RWPE2 (cell line): ENCODE measurements at regions not wholly inside any gene's neighbourhood (a gene's known extent, or its start where the extent isn't known, plus 50 kb on each side); places are given as distances from the start of the nearest gene placed in this dataset.

Experiments used
- ATAC-seq: fragments of 200-7000 bp; cut with Tn5 transposase; 3 replicates; pipeline ENCODE4 v1.9.1; 2021; ENCODE audit warnings: low read depth
- DNase-seq: peaks from one replicate; pipeline ENCODE4 v3.0.0-alpha.2; 2020; ENCODE audit warnings: low spot score
- H3K27ac ChIP-seq: fragments of 450-650 bp; 2 replicates; pipeline ENCODE4 v1.5.1; 2017; ENCODE audit warnings: mild to moderate bottlenecking; ENCODE audit not compliant: poor library complexity, severe bottlenecking
- H3K27me3 ChIP-seq: fragments of 250-450 bp; sonication (Bioruptor Pico); 2 replicates; pipeline ENCODE4 v1.5.1; 2021; ENCODE audit warnings: mild to moderate bottlenecking, moderate library complexity; ENCODE audit not compliant: insufficient read depth, poor library complexity, severe bottlenecking
- H3K36me3 ChIP-seq: fragments of 250-450 bp; sonication (Bioruptor Pico); 2 replicates; pipeline ENCODE4 v1.5.1; 2020; ENCODE audit warnings: low read depth, mild to moderate bottlenecking, moderate library complexity
- H3K4me1 ChIP-seq: fragments of 250-450 bp; sonication (Bioruptor Pico); 2 replicates; pipeline ENCODE4 v1.5.1; 2021; ENCODE audit warnings: mild to moderate bottlenecking, moderate library complexity; ENCODE audit not compliant: insufficient read depth, poor library complexity, severe bottlenecking
- H3K4me3 ChIP-seq: fragments of 250-450 bp; sonication (Bioruptor Pico); 2 replicates; pipeline ENCODE4 v1.5.1; 2021; ENCODE audit warnings: mild to moderate bottlenecking, moderate library complexity; ENCODE audit not compliant: severe bottlenecking
- H3K9me3 ChIP-seq: fragments of 250-450 bp; sonication (Bioruptor Pico); 2 replicates; pipeline ENCODE4 v1.5.1; 2021; ENCODE audit warnings: mild to moderate bottlenecking, moderate library complexity; ENCODE audit not compliant: severe bottlenecking
- TF ChIP-seq, protein P1 (sequence below): fragments of 450-650 bp; IDR thresholded peaks from one replicate; pipeline ENCODE4 v1.5.1; 2017; ENCODE audit warnings: mild to moderate bottlenecking, moderate library complexity; ENCODE audit not compliant: poor library complexity, severe bottlenecking

DNA sequence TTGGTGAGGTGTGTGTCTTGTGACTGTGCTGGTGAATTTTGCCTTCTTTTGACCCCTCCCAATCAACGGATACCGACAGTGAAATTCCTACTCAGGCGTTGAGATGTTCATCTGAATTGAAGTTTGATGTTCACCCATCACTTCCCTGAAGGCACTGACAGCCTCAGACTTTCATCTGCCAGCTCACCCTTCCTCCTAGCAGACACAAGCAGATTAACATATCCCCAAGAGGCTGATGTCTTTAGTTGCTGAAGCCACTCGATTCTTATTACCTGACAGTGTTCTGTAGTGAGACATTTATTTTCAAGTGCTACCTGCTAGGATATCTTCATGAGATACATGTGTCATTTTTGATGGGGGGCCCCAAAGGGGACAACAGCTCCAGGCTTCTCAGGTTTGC, 1330.1 kb upstream of the PIK3C3 start:
- no peaks in the 10 kb centered on the region for H3K27me3 ChIP-seq
- H3K4me3 ChIP-seq: no peak overlapping the region
- H3K4me1 ChIP-seq: no peaks in the 10 kb centered on the region
- no peak for ATAC-seq
- TF ChIP-seq, protein P1, sequence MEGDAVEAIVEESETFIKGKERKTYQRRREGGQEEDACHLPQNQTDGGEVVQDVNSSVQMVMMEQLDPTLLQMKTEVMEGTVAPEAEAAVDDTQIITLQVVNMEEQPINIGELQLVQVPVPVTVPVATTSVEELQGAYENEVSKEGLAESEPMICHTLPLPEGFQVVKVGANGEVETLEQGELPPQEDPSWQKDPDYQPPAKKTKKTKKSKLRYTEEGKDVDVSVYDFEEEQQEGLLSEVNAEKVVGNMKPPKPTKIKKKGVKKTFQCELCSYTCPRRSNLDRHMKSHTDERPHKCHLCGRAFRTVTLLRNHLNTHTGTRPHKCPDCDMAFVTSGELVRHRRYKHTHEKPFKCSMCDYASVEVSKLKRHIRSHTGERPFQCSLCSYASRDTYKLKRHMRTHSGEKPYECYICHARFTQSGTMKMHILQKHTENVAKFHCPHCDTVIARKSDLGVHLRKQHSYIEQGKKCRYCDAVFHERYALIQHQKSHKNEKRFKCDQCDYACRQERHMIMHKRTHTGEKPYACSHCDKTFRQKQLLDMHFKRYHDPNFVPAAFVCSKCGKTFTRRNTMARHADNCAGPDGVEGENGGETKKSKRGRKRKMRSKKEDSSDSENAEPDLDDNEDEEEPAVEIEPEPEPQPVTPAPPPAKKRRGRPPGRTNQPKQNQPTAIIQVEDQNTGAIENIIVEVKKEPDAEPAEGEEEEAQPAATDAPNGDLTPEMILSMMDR: no peak
- no peak for DNase-seq
- no peak overlapping the region for H3K27ac ChIP-seq
- H3K36me3 ChIP-seq: no peaks in the 10 kb centered on the region
- H3K9me3 ChIP-seq: peaks cover 1% of the 10 kb centered on the region

DNA sequence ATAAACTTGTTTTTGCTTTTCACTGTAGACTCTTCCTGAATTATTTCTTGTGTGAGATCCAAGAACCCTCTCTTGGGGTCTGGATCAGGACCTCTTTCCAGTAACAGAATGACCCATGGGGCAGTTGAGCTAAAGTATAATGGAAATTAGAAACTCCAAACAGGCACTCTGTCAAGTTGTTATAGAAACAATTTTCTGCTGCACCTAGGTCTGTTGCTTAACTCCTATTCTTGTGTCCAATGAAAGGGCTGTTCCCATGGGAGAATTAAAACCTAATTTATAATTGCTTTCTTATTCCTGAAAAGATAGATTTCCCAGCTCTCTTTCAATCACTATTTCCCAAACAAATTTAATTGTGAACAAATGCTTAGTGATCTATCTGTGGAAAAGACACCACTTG, 1341.3 kb upstream of the PIK3C3 start:
- no peaks in the 10 kb centered on the region for H3K36me3 ChIP-seq
- H3K9me3 ChIP-seq: no peaks in the 10 kb centered on the region
- TF ChIP-seq, protein P1: no peak
- H3K4me1 ChIP-seq: no peaks in the 10 kb centered on the region
- H3K27ac ChIP-seq: no peak overlapping the region
- no peaks in the 10 kb centered on the region for H3K27me3 ChIP-seq
- H3K4me3 ChIP-seq: no peak overlapping the region
- ATAC-seq: no peak
- no peak for DNase-seq

DNA sequence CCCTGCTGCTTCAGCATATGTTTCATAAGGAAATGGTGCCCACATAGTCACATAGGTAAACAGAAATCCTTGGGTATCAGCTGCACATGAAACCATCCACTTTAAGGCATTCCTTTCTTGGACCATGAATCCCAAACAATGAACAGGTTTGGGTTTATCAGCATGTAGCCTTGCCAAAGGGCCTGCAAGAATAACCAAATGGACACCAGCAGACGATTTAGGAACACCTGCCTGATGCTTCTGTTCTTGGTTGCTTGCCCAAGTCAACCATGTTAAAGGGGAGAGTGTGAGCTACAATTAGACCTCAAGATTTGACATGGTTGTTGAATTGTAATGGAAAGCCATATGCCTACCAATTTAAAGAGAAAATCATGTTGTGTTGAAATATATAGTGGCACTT, 1342.7 kb upstream of the PIK3C3 start:
- H3K36me3 ChIP-seq: no peaks in the 10 kb centered on the region
- TF ChIP-seq, protein P1: no peak
- H3K4me3 ChIP-seq: no peak overlapping the region
- no peak overlapping the region for H3K27ac ChIP-seq
- no peaks in the 10 kb centered on the region for H3K27me3 ChIP-seq
- DNase-seq: no peak
- H3K9me3 ChIP-seq: no peaks in the 10 kb centered on the region
- no peaks in the 10 kb centered on the region for H3K4me1 ChIP-seq
- no peak for ATAC-seq

DNA sequence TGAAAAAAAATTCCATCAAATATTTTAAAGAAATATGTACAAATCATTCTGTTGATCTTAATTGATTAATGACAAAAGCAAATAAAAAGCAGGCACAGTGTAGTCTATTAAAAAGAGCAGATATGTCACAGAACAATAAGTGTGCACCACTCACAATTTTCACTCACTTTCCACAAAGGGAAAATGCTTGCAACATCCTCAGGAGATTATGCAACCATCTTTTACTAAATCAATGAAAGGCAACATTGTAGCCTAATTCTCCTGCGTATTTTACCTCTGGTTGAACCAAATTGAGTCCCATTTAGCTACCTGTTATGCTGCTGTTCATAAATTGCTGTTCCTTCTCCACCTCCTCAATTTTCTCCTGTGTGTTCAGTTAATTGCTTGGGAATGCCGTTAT, 1346.8 kb upstream of the PIK3C3 start:
- TF ChIP-seq, protein P1: no peak
- Histone ChIP-seq H3K4me1 (no peaks in the 10 kb centered on the region), H3K27ac (no peak overlapping the region), H3K36me3 (no peaks in the 10 kb centered on the region), H3K27me3 (no peaks in the 10 kb centered on the region), H3K4me3 (no peak overlapping the region), H3K9me3 (no peaks in the 10 kb centered on the region)
- DNase-seq: no peak
- no peak for ATAC-seq

DNA sequence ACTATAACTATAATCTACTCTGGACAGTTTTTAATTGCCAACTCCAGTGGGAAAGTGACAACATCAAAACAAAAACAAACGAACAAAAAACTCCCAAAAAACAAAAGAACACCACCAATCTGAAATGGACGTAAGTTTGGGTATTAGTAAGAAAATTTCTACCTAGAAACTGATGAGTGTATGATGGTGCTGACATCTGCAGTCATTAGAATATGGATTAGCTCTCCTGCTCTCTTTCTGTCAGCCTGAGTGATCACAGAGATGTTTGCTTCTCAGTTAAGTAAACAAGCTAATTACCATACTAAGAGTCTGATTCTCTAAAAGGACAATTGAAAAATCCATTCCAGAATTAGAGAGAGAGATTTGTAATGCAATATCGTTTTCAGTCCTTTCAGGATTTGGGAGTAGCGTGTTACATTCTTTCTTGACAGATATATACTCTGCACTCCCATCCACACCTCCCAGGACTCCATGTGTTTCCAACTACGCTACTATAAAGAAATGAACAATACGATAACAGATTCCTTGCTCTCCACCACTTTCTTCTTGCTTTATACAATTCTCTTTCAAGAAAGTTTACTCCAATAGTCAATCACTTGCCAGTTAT, 1347.4 kb upstream of the PIK3C3 start:
- no peaks in the 10 kb centered on the region for H3K27me3 ChIP-seq
- DNase-seq: no peak
- no peaks in the 10 kb centered on the region for H3K9me3 ChIP-seq
- no peak overlapping the region for H3K27ac ChIP-seq
- no peak for ATAC-seq
- no peaks in the 10 kb centered on the region for H3K4me1 ChIP-seq
- H3K4me3 ChIP-seq: no peak overlapping the region
- TF ChIP-seq, protein P1: no peak
- H3K36me3 ChIP-seq: no peaks in the 10 kb centered on the region
